Left colon (tissue), 2 donors: ENCODE measurements at regions not wholly inside any gene's neighbourhood (a gene's known extent, or its start where the extent isn't known, plus 50 kb on each side); places are given as distances from the start of the nearest gene placed in this dataset.

Experiments
- ATAC-seq: fragments of 200-7000 bp; cut with Tn5 transposase; one replicate; pipeline ENCODE4 v1.9.1; 2020; ENCODE audit warnings: mild to moderate bottlenecking, moderate library complexity
- DNase-seq, 2 donors: peaks; one replicate each; pipeline ENCODE4 v3.0.0-alpha.2; 2020
- intact Hi-C, 2 donors: fragments of 100-400 bp; cut with DNase I in 1 of 2; cut with micrococcal nuclease in 1 of 2; formaldehyde crosslinking; loops; one replicate each; pipeline versions ENCODE4 v1.11.2 to v1.14.0; 2022; cut with DNase I, micrococcal nuclease
- donor health status: DM: no; HTN: no; CAD: no.
- donor health status: DM: yes; HTN: yes; CAD: no.

DNA sequence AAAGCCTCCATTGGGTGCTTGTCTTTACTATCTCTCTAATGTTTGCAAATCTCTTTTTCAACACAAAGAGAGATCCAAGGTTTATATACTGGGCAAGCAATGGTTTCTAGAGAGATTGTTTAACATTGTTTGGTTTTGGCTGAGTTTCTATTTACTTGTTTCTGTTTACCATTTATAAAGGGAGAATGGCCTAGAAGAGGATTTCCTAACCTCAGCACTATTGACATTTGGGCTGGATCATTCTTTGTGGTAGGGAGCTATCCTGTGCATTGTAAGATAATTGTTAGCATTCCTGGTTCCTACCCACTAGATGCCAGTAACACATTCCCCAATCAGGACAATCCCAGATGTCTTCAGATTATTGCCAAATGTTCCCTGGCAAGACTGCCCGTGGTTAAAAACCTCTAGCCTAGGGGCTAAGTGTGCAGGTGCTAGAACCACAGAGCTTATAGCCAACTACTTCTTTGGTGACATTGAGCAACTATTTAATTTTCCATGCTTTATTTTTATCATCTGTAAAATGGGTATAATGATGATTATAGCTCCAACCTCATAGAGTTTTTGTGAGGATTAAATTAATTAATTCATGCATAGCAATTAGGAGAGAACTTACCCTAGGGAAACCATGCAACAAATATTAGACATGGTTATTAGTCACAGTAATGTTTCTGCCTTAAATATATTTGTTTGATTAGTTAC, 413.9 kb upstream of the MAF start:
- ATAC-seq: no peak

DNA sequence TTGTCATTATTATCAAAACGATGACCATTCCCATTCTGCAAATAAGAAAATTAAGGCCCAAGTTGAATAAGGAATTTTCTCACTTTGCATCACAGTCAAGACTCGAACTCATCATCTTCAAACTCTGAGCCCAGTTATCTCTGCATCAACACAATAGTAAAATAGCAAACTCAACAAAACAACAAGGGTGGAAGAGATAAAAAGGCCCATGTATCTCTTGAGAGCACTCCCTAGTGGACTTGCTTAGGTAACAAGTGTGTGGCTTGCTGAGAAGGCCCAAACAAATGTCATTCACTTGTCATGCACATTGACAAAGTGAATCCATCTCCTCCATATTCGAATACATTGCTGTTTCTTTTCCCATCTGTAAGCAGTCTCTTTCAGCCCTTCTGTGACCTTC, 412.0 kb upstream of the MAF start:
- intact Hi-C loops: no loop called here
- ATAC-seq: no peak

More for the DNA sequence above, 413.9 kb upstream of the MAF start:
- no peak for DNase-seq
- intact Hi-C loops: no loop called here

DNA sequence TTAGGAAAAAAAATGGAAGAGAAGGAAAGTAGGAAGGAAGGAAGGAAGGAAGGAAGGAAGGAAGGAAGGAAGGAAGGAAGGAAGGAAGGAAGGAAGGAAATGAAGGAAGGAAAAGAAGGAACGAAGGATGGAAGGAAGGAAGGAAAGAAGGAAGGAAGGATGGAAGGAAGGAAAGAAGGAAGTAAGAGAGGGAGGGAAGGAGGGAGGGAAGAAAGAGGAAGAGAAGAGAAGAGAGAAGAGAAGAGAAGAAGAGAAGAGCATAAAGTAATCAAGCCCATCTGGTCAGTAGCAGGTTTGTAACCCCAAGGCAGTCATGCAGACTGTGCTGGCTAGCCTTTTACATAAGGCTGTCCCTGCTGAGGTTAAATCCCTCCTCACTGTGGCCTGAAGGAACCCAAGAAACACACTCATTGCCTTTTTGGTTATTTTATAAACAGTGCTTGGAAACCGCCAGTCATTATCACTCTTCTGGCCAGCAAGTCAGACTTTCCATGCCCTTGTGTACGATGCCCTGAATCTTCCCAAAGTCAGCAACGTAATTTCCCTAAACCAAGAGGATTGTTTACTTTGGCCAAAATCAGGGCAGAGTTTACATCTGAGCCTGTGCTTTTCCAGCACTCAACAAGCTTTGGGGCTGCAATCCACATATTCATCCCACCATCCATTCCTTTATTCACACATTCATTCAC, 409.6 kb upstream of the MAF start:
- no peak for ATAC-seq
- no peak for DNase-seq
- intact Hi-C loops: no loop called here

More for the DNA sequence above, 412.0 kb upstream of the MAF start:
- DNase-seq: no peak

DNA sequence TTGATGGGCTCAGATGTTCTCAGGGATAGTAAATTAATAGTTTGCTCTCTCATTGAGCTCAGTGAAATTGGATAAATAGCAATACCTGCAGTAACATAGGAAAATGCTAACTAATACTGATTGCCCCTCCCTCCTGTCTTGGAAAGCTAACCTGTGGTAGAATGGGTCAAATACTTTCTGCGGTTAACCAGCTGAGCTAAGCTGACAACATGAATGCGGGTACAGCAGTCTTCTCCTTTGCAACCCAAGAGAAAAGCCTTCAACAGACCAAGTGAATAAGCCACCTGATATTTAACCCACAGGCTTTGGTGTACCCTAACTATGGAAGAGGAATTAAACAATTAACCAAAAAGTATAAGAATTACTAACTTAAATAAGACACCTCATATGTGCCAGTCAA, 408.3 kb upstream of the MAF start:
- no peak for DNase-seq
- no peak for ATAC-seq
- intact Hi-C loops: no loop called here

DNA sequence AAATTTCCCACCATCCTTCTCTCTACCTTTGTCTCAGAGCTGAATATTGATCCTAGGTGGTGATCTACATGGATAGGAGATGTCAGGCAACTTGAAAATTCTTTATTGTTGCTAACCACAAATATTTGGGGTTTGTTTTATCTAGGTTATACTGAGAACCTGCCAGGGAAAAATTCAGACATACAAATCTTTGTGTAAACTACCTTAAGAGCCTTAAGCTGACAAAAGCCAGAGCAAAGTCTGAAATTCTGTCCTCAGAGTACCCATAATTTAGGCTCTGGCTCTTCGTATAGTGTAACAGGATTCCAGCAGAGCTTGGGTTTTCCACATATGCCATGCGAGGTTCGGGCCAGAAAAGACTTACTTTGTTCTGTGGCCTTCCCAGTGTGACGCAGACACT, 406.7 kb upstream of the MAF start:
- ATAC-seq (no peak), DNase-seq (no peak)
- intact Hi-C loops: no loop called here

DNA sequence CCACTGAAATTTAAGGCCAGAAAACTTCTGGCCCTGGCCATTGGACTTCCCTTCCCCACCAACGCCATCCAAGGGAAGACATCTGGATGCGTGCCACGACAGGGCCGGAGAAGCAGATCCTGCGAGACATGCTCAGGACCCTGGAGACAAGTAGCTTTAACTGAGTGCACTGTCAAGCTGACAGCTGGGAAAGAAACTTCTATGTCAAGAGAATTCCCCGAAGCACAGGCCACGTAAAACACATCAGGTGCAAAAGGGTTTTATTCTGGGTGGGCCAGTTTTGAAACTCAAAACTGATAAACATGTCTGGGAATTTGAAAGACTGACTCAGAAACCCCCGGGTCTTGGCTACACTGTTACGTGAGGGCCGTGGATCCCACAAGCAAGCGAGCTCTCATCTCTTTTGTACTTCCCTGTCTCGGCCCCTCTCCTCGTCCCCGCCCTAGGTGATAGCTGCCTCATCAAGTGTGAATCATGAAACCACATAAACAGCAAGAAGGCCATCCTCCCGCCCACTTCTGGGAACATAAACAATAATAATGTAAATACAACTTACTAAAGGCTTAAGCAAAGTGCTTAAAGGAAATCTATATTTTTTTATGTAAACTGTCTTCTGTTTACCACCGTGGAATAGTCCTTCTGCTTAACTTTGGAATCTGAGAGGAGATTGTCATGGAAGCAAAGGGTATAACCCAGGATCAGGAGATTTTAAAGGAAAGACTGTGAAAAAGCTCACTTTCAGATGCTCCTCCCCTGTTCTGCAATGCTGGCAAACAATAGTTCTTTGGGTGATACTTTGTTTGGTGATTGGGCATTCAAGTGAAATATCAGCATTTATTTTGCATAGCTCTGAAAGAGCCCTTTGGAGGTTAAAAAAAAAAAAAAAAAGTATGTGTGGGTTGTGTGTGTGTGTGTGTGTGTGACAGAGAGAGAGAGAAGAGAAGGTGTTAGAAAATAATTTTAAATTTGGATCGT, 406.0 kb upstream of the MAF start:
- no peak for ATAC-seq
- intact Hi-C loops: no loop called here
- DNase-seq: no peak

DNA sequence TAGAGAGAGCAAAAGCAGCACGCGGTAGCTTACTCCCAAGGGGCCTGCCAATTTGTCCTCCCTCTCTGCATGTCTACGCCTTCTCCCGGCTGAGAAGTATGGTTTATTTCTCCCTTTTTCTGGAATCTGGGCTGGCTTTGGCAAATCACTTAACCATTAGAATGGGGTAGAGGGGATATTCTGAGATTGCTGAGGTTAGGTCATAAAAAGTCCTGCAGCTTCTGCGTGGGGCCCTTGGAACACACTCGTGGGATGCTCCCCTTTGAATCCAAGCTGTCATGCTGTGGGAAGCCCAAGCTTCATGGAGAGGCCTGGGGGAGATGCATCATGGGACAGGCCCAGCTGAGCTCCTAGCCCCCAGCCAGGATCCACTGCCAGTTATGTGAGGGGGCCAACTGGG, 403.6 kb upstream of the MAF start:
- ATAC-seq (no peak), DNase-seq (no peak)
- intact Hi-C loops: no loop called here

DNA sequence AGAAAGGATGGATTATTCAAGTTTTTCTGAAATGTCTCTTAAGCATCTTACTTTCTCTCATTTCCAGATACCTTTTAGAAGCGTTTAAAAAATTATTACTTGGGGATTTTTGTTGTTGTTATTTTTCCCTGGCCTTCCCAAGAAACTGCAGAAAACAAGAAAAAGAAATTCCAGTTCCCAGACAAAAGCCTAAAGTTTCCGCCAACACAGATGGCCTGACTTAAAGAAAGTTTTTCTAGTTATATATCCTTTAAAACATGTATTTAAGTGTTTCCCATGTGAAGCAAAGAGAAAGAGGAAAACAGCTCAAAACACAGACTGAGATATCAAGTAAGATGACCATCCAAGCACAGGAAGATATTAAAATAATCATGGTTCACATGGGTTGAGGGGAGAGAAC, 401.7 kb upstream of the MAF start:
- DNase-seq (no peak), ATAC-seq (no peak)
- intact Hi-C loops: no loop called here

DNA sequence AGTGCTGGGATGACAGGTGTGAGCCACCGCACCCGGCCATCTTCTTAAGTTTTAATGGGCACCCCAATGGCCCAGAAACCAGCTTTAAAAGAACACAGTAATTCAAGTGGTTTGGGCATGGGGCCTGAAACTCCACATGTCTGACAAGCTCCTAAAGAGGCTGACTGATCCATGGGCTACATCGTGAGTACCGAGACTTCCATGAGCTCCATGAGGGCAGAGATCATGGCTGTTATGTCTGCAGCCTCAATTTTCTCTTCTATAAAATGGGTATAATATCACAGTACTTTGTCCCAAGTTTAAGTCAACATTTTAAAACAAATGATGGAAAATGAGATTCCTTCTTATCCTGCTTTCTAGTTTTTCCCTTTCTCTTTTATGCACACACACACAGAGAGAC, 397.6 kb upstream of the MAF start:
- no peak for ATAC-seq
- no peak for DNase-seq
- intact Hi-C loops: no loop called here

DNA sequence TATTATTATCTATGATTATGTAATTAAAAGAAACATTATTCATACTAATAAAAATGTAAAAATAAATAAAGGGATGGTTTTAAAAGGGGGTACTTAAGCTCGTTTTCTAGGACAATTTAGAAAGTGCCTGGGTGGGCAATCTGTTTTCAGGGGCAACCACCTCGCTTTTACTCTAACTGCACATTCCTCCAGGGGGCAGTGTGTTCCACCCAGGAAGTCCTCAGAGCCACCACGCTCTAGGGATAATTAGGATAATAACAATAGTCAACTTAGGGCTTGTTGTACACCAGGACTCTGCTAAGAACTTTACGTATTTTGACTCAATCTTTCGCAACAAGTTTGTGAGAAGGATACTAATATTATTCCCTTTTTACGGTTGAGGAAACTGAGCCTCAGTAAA, 396.7 kb upstream of the MAF start:
- intact Hi-C loops: no loop called here
- DNase-seq: peak in 1 of 2 donors; percentile 11
- ATAC-seq: no peak

DNA sequence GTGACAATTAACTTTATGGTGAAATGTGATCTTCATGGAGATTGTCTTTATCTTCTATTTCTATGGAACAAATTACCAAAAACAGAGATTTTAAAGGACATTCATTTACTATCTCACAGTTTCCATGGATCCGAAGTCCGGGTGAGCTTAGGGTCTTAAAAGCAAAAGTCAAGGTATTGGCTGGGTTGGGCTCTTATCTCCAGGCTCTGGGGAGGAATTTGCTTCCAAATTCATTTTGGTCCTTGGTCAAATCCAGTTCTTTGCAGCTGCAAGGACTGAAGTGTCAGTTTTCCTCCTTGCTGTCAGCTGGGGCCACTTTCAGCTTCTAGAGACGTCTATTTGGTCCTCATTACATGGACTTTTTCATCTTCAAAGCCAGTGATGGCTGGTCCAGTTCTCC, 395.8 kb upstream of the MAF start:
- DNase-seq: no peak
- intact Hi-C loops: no loop called here
- no peak for ATAC-seq

DNA sequence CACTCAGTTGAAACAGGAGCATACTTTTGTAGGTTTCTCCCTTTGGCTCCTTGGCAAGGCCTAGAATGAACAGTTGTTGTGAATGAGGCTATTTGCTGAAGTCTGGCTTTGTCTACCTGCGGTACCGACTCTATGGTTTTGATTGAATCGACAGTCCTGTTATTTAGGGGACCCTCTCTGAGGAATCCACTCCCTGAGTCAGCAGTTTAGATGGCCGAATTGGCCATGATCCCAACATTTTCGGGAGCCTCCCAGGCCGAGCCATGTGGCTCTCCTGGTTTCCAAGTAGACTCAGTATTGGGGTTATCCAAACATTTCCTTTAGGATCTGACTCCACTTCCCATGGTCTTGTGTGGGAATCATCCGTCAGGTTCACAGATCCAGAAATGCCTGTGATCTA, 394.8 kb upstream of the MAF start:
- DNase-seq (no peak), ATAC-seq (no peak)
- intact Hi-C loops: no loop called here

DNA sequence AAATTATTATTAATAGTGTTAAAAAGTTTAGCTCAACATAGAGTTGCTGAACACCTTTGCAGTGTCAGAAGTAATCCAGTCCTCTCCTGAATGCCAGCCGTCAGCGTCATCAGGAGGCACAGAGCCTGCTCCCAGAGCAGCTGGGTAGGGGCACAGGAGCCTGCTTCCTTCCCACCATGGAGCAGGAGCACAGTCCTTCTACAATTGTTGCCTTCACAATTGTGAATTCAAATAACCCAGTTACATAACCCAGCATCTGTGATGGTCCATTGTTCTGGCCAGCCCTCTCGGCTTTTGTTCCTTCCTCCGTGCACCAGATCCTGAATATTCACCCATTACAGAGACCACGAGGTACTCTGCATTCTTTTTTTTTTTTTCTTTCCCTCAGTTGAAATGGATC, 393.9 kb upstream of the MAF start:
- no peak for DNase-seq
- ATAC-seq: no peak
- intact Hi-C loops: no loop called here

DNA sequence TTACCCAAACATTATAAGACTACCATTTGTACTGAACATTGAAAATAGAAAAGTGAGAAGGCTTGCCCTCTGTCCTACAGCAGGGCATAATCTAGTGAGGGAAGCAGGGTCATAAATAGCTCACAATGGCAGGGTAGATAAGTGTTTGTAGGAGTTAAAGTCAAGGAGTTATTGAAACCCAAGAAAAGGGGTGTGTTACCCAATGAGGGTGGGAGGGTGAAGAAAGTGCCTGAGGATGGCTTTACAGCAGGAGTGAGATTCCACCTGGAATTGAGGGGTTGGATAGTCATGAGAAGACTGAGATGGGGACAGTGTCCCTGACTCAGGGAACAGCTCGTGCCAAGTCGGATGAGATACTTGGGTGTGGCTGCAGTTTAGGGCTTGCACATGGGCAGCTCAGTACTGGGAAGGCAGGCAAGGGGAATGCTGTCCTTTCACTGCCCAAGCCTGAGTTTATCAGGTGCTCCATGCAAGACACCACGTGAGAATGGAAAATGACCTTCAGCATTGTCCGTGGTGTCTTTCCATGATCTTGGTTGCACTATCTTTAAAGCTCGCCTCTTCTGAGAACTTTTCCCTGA, 393.2 kb upstream of the MAF start:
- DNase-seq: no peak
- intact Hi-C loops: no loop called here

DNA sequence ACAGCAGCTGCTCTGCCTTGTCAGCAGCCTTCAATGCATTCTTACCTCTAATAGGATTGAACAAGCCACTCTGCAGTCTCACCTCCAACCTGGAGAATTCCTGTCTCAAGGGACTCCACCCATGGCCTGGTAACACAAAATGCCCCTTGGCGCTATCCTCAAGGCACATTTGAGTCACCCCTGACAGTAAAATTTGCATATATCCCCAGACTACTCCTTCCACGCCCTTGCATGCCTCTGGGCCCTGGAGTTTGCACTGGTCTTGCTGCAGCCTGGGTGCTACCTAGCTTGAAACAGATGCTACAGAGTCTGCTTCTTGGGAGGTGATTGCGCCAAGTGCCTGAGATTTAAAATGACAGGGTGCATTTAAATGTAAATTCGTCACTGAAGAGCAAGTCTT, 391.4 kb upstream of the MAF start:
- ATAC-seq: no peak
- no peak for DNase-seq
- intact Hi-C loops: no loop called here

More for the DNA sequence above, 393.2 kb upstream of the MAF start:
- peak; percentile 34 for ATAC-seq

DNA sequence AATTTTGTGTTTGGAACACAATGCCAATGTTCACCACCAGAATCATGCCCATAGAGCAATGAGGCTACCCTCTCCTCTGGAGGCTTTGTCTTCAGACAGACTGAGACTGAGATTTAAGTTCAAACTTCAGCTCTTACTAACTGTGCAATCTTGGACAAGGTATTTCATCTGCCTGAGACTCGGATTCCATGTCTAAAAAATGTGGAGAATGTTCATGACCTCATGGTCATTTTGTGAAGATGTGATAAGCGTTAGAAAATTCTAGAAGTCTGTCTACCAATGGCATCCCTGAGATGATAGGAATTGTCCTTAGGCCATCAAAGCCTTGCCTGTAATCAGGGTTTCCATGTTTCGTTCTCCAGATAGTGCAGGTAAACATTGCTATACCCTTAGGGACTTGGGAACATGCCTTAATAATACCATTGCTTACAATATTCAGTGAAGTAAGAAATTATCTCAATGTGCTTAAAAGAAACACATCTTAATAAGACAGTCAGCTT, 388.2 kb upstream of the MAF start:
- ATAC-seq (no peak), DNase-seq (no peak)
- intact Hi-C loops: no loop called here

DNA sequence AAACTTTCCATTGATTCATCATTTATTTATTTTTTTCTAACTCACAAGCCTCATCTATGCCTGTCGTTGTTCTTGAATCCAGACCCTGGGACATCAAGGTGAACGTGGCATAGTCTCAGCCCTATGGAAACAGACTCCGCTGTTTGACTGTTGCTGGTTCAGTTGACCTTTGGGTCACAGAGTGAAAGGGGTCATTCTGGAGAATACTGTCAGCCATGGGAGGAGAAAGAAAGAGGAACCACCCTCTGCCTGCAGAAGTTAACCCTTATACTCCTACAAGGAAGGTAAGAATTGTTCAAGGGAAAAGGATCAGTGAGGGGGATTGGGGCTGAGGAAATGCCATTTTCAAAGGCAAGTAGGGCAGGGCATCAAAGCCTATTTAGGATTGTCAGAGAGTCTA, 387.6 kb upstream of the MAF start:
- intact Hi-C loops: no loop called here
- no peak for ATAC-seq
- DNase-seq: no peak

DNA sequence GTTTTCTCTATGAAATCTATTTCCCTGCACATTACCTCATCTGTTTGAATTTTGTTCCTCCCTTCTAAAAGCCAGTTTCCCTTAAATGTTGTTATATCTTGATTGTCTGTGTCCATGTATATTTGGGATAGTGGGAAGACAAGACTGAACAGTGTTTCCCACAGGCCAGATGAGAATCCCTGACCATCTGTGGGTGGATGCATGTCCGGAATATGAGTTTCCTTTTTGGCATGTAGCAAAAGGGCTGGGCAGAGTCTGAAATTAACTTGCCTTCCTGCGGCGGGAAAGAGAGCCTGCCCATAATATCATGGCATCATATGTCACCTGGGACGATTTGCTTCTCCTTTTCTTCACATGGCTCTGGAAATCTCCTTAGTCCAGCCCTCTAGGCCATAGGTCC, 385.8 kb upstream of the MAF start:
- intact Hi-C loops: no loop called here
- ATAC-seq: no peak
- DNase-seq: no peak

DNA sequence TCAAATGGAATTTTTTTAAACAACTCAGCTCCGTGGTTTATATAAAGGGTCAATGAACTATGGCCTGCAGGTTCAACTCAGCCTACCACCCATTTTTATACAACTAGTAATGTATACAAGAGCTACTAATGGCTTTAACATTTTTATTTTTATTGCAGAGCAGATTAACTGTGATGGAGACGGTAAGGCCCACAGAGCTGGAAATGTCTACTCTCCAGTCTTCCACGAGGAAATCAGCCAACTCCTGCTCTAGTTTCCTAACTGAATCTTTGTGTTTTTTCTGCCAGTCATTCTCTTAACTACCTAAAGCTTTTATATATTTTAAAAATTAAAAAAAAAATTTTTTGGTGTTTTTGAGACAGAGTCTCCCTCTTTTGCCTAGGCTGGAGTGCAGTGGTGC, 385.1 kb upstream of the MAF start:
- intact Hi-C loops: no loop called here
- ATAC-seq (no peak), DNase-seq (no peak)
